ENCODE measurements at regions not wholly inside any gene's neighbourhood (a gene's known extent, or its start where the extent isn't known, plus 50 kb on each side); places are given as distances from the start of the nearest gene placed in this dataset.
"Not testable (repeated sequence)": the region's sequence is repeated elsewhere in the genome, so short reads cannot be mapped to it uniquely, and the experiment has no call there.

DNA sequence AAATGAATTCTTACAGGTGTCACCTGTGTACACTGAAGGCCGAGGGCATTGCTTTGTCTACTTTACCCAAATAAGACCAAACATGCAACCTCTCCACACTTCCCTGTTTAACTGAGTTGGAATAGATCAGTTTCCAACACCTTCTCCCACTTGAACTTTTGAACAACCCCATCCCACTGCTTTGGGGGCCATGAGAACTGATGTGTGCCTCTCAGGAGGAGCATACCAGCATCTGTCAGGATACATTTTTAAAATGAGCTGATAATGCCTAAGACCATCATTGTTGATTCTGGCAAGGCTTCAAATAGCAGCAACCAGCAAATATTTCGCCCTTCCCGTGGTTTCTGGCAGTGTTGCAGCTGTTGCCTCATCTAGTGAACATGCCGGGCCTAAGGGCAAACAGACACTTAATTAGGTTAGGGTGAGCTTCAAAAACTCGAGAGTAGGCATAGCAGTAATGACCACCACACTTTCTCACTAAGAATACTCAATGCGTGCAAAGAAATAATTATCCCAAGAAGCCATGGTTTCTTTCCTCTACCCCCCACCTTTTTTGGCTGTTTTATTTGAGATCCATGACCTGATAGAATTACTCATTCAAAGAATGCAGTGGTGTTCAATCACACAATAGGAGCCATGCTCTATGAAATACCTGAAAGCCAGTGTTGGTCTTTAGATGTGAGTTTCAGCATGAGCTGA is 63.7 kb downstream of the MAP10 start:
- H3K27me3 ChIP-seq = no peaks in the 10 kb centered on the region
- peaks cover 13% of the 10 kb centered on the region for H3K4me1 ChIP-seq
- H3K27ac ChIP-seq = no peak overlapping the region
- no peak overlapping the region for H3K4me3 ChIP-seq
- H3K36me3 ChIP-seq = no peaks in the 10 kb centered on the region
- 40% methylated on average over 4 of the region's 6 CpGs for WGBS
- no peaks in the 10 kb centered on the region for H3K9me3 ChIP-seq
- DNase-seq (ENCODE audit: low spot score in 2 of 2) = peak in 1 of 2 donors; percentile 76
- TF ChIP-seq POLR2AphosphoS5 (IDR thresholded peaks at IDR 0.05) (peak in 1 of 3 donors; percentile 28), POLR2A (IDR thresholded peaks at IDR 0.05) (no peak), EP300 (IDR thresholded peaks at IDR 0.05) (no peak)

DNA sequence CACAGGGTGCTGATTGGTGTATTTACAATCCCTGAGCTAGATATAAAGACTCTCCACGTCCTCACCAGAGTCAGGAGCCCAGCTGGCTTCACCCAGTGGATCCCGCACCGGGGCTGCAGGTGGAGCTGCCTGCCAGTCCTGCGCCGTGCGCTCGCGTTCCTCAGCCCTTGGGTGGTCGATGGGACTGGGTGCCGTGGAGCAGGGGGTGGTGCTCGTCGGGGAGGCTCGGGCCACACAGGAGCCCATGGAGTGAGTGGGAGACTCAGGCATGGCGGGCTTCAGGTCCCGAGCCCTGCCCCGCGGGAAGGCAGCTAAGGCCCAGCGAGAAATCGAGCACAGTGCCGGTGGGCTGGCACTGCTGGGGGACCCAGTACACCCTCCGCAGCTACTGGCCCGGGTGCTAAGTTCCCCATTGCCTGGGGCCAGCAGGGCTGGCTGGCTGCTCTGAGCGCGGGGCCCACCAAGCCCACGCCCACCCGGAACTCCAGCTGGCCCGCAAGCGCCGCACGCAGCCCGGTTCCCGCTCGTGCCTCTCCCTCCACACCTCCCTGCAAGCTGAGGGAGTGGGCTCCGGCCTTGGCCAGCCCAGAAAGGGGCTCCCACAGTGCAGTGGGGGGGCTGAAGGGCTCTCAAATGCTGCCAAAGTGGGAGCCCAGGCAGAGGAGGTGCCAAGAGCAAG is 66.2 kb downstream of the MAP10 start:
- not testable (repeated sequence) for H3K4me3 ChIP-seq; H3K9me3 ChIP-seq; DNase-seq (ENCODE audit: low spot score in 2 of 2); H3K27ac ChIP-seq; H3K36me3 ChIP-seq; H3K27me3 ChIP-seq
- peaks cover 17% of the 10 kb centered on the region for H3K4me1 ChIP-seq
- WGBS = 100% methylated on average over 6 of the region's 34 CpGs

DNA sequence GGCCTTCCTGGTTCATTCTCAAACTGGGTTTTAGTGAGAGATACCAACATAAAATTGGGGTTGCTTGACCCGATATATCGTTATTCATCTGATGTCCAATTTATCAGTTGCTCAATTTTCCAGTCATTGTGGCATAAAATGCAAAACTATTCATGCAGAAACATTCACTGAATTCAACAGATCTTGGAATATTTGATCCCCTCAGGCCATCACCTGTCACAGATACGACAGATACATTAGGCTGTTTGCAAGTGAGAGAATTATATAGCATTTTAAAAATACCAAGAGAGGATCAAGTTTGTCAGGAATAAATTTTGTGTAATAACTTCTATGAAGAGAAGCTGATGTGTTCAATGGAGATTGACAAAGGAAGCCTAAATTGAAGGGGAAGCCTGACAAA is 67.1 kb downstream of the MAP10 start:
- H3K9me3 ChIP-seq = no peaks in the 10 kb centered on the region
- DNase-seq (ENCODE audit: low spot score in 2 of 2) = no peak
- H3K36me3 ChIP-seq = no peaks in the 10 kb centered on the region
- WGBS = 82% methylated on average over 3 of the region's 3 CpGs
- H3K4me1 ChIP-seq = peaks cover 17% of the 10 kb centered on the region
- H3K27ac ChIP-seq = no peak overlapping the region
- TF ChIP-seq POLR2A (IDR thresholded peaks at IDR 0.05) (no peak), POLR2AphosphoS5 (IDR thresholded peaks at IDR 0.05) (no peak)
- TF ChIP-seq, protein P1, sequence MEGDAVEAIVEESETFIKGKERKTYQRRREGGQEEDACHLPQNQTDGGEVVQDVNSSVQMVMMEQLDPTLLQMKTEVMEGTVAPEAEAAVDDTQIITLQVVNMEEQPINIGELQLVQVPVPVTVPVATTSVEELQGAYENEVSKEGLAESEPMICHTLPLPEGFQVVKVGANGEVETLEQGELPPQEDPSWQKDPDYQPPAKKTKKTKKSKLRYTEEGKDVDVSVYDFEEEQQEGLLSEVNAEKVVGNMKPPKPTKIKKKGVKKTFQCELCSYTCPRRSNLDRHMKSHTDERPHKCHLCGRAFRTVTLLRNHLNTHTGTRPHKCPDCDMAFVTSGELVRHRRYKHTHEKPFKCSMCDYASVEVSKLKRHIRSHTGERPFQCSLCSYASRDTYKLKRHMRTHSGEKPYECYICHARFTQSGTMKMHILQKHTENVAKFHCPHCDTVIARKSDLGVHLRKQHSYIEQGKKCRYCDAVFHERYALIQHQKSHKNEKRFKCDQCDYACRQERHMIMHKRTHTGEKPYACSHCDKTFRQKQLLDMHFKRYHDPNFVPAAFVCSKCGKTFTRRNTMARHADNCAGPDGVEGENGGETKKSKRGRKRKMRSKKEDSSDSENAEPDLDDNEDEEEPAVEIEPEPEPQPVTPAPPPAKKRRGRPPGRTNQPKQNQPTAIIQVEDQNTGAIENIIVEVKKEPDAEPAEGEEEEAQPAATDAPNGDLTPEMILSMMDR (IDR thresholded peaks at IDR 0.05) = no peak
- H3K27me3 ChIP-seq = no peaks in the 10 kb centered on the region
- no peak overlapping the region for H3K4me3 ChIP-seq

DNA sequence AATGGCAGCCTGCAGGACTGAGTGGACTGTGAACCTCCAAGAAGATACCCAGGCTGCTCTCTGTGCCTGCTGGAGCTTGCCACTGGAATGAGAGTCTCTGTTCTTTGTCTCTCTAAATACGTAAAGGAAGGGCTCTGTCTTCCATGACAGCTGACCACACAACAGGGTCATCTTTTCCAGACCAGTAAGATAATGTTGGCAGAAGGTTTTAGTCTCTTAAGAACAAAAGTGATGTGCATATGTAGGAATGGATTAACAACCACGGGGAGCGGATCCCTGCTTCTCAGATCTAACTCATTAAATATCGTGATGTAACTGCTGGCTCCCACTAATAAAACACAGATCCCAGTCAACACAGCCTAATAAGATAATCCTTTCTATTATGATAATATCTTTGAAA is 67.5 kb downstream of the MAP10 start:
- 59% methylated on average over 4 of the region's 4 CpGs for WGBS
- no peak for DNase-seq (ENCODE audit: low spot score in 2 of 2)

DNA sequence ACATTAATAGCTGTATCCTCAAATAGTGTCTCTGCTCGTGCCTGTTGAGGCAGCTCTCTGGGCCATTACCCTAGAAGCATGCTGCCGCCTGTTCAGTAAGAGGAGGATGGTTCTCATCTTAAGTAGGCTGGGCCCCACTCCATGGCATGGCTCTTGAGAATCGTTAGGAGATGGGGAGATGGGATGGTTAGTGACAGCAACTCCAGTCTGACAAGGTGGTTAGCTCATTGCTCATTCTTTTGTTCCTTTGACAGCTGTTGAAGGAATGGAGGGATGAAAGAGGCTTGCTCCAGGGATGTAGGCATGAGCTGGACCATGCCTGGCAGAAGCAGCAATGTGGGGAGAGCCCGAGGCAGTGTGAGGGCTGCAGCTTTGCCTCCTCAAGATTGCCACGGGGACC is 68.2 kb downstream of the MAP10 start:
- Histone ChIP-seq H3K36me3 (no peaks in the 10 kb centered on the region), H3K27ac (no peak overlapping the region), H3K27me3 (no peaks in the 10 kb centered on the region), H3K4me1 (peaks cover 17% of the 10 kb centered on the region), H3K9me3 (no peaks in the 10 kb centered on the region), H3K4me3 (no peak overlapping the region)
- no peak for TF ChIP-seq POLR2AphosphoS5 (IDR thresholded peaks at IDR 0.05)
- no peak for TF ChIP-seq POLR2A (IDR thresholded peaks at IDR 0.05)
- TF ChIP-seq EP300 (IDR thresholded peaks at IDR 0.05) = no peak
- TF ChIP-seq, protein P1 (IDR thresholded peaks at IDR 0.05) = no peak
- WGBS = 42% methylated on average over 5 of the region's 5 CpGs
- DNase-seq (ENCODE audit: low spot score in 2 of 2) = no peak

More for the DNA sequence above, 67.5 kb downstream of the MAP10 start:
- TF ChIP-seq, protein P1 (IDR thresholded peaks at IDR 0.05) = no peak
- TF ChIP-seq POLR2AphosphoS5 (IDR thresholded peaks at IDR 0.05) (no peak), EP300 (IDR thresholded peaks at IDR 0.05) (no peak), POLR2A (IDR thresholded peaks at IDR 0.05) (no peak)
- no peak overlapping the region for H3K4me3 ChIP-seq
- no peak overlapping the region for H3K27ac ChIP-seq
- no peaks in the 10 kb centered on the region for H3K9me3 ChIP-seq
- no peaks in the 10 kb centered on the region for H3K27me3 ChIP-seq
- peaks cover 17% of the 10 kb centered on the region for H3K4me1 ChIP-seq
- H3K36me3 ChIP-seq = no peaks in the 10 kb centered on the region

DNA sequence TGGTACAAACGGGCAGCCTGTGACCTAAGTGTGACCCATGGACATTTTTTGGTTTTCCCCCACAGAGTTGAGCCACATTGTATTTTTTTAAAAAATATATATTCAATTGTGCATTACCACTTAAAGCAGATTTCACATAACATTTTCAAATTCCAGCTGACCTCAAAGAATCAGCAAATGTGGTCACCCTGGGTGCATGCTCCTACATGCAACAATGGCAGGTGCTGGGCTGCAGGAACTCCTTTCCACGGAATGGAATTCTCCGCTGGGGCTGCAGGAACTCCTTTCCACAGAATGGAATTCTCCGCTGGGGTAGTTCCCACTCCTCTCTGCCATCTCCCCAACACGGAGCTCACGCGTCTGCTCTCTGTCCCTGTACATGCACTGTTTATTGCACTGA is 68.7 kb downstream of the MAP10 start:
- Histone ChIP-seq H3K4me3 (no peak overlapping the region), H3K36me3 (no peaks in the 10 kb centered on the region), H3K9me3 (no peaks in the 10 kb centered on the region), H3K4me1 (peaks cover 13% of the 10 kb centered on the region), H3K27me3 (no peaks in the 10 kb centered on the region), H3K27ac (no peak overlapping the region)
- TF ChIP-seq EP300 (IDR thresholded peaks at IDR 0.05) (no peak), POLR2A (IDR thresholded peaks at IDR 0.05) (no peak), POLR2AphosphoS5 (IDR thresholded peaks at IDR 0.05) (no peak)
- TF ChIP-seq, protein P1 (IDR thresholded peaks at IDR 0.05) = no peak
- no peak for DNase-seq (ENCODE audit: low spot score in 2 of 2)
- 94% methylated on average over 7 of the region's 7 CpGs for WGBS

Measured in suprapubic skin (tissue), 4 donors.